Glutamatergic neuron (in vitro differentiated cells): ENCODE measurements at regions not wholly inside any gene's neighbourhood (a gene's known extent, or its start where the extent isn't known, plus 50 kb on each side); places are given as distances from the start of the nearest gene placed in this dataset.
A peak's percentile ranks its signal among the peaks of the same experiment; 100 is the strongest.

ENCODE experiments used
- DNase-seq: peaks from one replicate; pipeline ENCODE4 v3.0.0; 2022
- H3K27ac Mint-ChIP-seq: one replicate; pipeline ENCODE4 v1.8.0; 2020; ENCODE audit warnings: mild to moderate bottlenecking, mixed read lengths, inconsistent platforms; ENCODE audit not compliant: unreplicated experiment
- H3K27me3 Mint-ChIP-seq: one replicate; pipeline ENCODE4 v1.8.0; 2020; ENCODE audit warnings: mild to moderate bottlenecking, moderate library complexity, mixed read lengths, inconsistent platforms; ENCODE audit not compliant: unreplicated experiment
- H3K36me3 Mint-ChIP-seq: one replicate; pipeline ENCODE4 v1.8.0; 2020; ENCODE audit warnings: mild to moderate bottlenecking, mixed read lengths, inconsistent platforms; ENCODE audit not compliant: unreplicated experiment
- H3K4me1 Mint-ChIP-seq: one replicate; pipeline ENCODE4 v1.8.0; 2020; ENCODE audit warnings: mild to moderate bottlenecking, low read depth, mixed read lengths, inconsistent platforms; ENCODE audit not compliant: unreplicated experiment
- H3K4me3 Mint-ChIP-seq: one replicate; pipeline ENCODE4 v1.8.0; 2020; ENCODE audit warnings: mild to moderate bottlenecking, mixed read lengths, inconsistent platforms; ENCODE audit not compliant: unreplicated experiment
- H3K9me3 Mint-ChIP-seq: one replicate; pipeline ENCODE4 v1.8.0; 2020; ENCODE audit warnings: mild to moderate bottlenecking, moderate library complexity, mixed read lengths, inconsistent platforms; ENCODE audit not compliant: unreplicated experiment
- TF ChIP-seq, protein P1 (sequence below): fragments of 200-600 bp; sonication (generic); IDR thresholded peaks from one replicate; pipeline ENCODE4 v1.5.0; 2021; ENCODE audit not compliant: partially characterized antibody, unreplicated experiment

DNA sequence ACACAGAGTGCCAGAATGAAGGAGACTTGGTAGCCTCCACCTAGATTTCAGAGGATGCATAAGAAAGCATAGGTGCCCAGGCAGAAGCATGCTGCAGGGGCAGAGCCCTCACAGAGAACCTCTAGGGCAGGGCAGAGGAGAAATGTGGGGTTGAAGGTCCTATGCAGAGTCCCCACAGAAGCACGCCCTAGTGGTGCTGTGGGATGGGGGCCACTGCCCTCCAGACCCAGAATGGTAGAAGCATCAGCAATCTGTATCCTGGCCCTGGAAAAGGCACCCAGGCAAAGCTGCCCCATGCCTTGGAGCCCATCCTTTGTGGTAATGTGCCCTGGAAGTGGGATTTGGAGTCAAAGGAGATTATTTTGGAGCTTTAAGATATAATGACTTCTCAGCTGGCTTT, 992.9 kb upstream of the PABPC4L start:
- no peaks in the 10 kb centered on the region for H3K4me1 Mint-ChIP-seq
- no peaks in the 10 kb centered on the region for H3K9me3 Mint-ChIP-seq
- TF ChIP-seq, protein P1, sequence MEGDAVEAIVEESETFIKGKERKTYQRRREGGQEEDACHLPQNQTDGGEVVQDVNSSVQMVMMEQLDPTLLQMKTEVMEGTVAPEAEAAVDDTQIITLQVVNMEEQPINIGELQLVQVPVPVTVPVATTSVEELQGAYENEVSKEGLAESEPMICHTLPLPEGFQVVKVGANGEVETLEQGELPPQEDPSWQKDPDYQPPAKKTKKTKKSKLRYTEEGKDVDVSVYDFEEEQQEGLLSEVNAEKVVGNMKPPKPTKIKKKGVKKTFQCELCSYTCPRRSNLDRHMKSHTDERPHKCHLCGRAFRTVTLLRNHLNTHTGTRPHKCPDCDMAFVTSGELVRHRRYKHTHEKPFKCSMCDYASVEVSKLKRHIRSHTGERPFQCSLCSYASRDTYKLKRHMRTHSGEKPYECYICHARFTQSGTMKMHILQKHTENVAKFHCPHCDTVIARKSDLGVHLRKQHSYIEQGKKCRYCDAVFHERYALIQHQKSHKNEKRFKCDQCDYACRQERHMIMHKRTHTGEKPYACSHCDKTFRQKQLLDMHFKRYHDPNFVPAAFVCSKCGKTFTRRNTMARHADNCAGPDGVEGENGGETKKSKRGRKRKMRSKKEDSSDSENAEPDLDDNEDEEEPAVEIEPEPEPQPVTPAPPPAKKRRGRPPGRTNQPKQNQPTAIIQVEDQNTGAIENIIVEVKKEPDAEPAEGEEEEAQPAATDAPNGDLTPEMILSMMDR, result no peak
- H3K4me3 Mint-ChIP-seq, result no peak overlapping the region
- no peaks in the 10 kb centered on the region for H3K36me3 Mint-ChIP-seq
- H3K27me3 Mint-ChIP-seq, result no peaks in the 10 kb centered on the region
- DNase-seq, result no peak
- no peak overlapping the region for H3K27ac Mint-ChIP-seq

DNA sequence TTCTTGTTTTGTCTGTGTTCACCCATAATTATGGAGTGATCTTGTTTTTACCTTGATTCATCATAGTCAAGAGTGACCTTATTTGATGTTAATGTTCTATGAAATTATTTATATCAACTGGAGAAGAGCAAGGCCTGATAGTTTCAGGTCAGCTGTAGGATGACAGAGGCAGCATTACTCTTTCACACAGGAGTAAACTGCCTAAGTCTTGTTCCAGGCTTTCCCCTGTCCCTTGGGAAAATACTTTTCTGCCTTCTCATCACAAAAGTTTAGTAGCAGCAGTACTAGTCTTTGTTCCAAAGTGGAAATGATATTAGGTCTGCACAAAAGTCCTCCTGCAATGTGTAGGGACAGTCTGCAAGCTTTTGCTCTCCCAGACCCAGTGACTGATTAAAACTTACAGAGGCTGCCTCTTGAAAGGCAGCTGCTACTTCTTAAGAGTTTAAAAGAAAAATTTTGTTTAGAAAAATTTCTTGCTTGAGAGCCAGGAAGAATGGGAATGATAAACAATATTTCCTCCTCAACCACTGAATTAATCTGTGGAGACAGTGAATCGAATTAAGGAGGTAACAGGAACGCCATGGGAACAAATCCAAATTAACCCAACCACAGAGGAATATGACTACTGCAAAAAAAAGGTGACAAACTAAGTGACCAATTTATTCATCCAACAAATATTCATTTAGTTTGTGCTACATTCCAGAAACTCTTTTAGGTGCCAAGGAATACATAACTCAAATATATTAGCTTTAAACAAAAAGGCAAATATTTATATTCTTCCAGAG, 991.4 kb upstream of the PABPC4L start:
- Mint-ChIP-seq H3K36me3 (no peaks in the 10 kb centered on the region), H3K9me3 (no peaks in the 10 kb centered on the region), H3K4me3 (no peak overlapping the region), H3K27me3 (no peaks in the 10 kb centered on the region), H3K27ac (no peak overlapping the region), H3K4me1 (no peaks in the 10 kb centered on the region)
- DNase-seq, result no peak
- TF ChIP-seq, protein P1, result no peak

DNA sequence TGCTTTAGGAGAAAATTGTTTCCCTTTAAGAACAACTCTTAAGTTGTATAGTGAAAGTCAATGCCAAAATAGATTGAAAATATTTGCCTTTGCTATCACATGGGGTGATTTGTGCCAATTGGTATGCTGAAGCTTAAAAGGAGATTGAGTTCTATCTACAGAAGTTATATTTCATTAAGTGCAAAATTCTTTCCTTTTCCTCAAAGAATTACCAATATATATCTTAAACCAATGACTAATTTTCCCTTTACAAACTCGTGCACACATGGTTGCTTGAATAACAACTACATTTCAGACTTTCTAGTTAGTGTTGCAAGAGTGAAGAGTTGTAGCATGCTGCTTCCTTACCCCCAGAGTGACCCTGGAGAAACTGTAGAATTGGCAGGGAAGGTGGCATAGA, 990.0 kb upstream of the PABPC4L start:
- TF ChIP-seq, protein P1, result no peak
- no peaks in the 10 kb centered on the region for H3K27me3 Mint-ChIP-seq
- no peaks in the 10 kb centered on the region for H3K9me3 Mint-ChIP-seq
- no peak for DNase-seq
- H3K27ac Mint-ChIP-seq, result no peak overlapping the region
- no peaks in the 10 kb centered on the region for H3K4me1 Mint-ChIP-seq
- H3K36me3 Mint-ChIP-seq, result no peaks in the 10 kb centered on the region
- no peak overlapping the region for H3K4me3 Mint-ChIP-seq

DNA sequence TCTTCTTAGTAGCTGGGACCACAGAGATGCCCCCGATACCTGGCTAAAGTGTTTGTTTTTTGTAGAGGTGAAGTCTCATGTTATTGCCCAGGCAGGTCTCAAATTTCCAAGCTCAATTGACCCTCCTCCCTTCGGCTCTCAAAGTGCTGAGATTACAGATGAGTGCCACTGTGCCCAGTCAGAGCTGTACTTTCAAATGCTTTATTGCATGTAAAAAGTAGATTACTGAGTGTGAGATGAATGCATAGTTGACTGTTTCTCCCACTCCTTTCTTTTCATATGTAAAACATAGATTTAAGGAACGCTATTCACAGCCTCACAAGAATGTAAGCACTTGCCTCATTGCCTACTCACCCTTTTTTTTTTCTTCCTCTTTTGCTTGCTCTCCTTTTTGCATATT, 984.4 kb upstream of the PABPC4L start:
- Mint-ChIP-seq H3K4me3 (no peak overlapping the region), H3K36me3 (no peaks in the 10 kb centered on the region), H3K4me1 (no peaks in the 10 kb centered on the region), H3K9me3 (no peaks in the 10 kb centered on the region), H3K27ac (no peak overlapping the region), H3K27me3 (peaks cover 2% of the 10 kb centered on the region)
- DNase-seq, result no peak
- TF ChIP-seq, protein P1, result no peak

DNA sequence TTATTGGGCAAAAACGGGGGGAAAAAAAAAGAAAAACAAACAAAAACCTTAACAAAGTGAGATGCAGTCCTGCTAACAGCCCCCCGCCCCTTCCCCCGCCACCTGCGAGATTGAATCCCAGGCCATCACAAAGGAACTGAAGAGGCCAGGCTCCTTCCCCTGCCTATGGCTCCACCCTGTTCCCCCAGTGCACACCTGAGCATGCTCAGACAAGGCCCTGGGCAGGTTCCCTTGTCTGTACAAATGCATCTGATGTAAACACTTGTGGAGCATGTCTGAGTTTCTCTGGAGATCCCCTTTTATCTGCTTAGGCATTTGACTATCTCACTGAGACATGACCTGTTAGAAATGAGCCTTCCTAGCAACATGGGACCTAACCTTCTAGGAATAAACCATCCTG, 983.7 kb upstream of the PABPC4L start:
- H3K27me3 Mint-ChIP-seq, result peaks cover 2% of the 10 kb centered on the region
- TF ChIP-seq, protein P1, result no peak
- no peak overlapping the region for H3K4me3 Mint-ChIP-seq
- no peak overlapping the region for H3K27ac Mint-ChIP-seq
- no peaks in the 10 kb centered on the region for H3K36me3 Mint-ChIP-seq
- DNase-seq, result peak; percentile 12
- H3K4me1 Mint-ChIP-seq, result no peaks in the 10 kb centered on the region
- H3K9me3 Mint-ChIP-seq, result no peaks in the 10 kb centered on the region
